Activated CD4-positive, alpha-beta T cell treated with anti-CD3 and anti-CD28 coated beads, Interleukin-2, amount 50 U/mL, for 1 hour (primary cell): ENCODE measurements at regions not wholly inside any gene's neighbourhood (a gene's known extent, or its start where the extent isn't known, plus 50 kb on each side); places are given as distances from the start of the nearest gene placed in this dataset.
A peak's percentile ranks its signal among the peaks of the same experiment; 100 is the strongest.
"Not testable (repeated sequence)": the region's sequence is repeated elsewhere in the genome, so short reads cannot be mapped to it uniquely, and the experiment has no call there.

Experiments used
- DNase-seq: peaks from one replicate; pipeline ENCODE4 v3.0.0-alpha.2; 2020

DNA sequence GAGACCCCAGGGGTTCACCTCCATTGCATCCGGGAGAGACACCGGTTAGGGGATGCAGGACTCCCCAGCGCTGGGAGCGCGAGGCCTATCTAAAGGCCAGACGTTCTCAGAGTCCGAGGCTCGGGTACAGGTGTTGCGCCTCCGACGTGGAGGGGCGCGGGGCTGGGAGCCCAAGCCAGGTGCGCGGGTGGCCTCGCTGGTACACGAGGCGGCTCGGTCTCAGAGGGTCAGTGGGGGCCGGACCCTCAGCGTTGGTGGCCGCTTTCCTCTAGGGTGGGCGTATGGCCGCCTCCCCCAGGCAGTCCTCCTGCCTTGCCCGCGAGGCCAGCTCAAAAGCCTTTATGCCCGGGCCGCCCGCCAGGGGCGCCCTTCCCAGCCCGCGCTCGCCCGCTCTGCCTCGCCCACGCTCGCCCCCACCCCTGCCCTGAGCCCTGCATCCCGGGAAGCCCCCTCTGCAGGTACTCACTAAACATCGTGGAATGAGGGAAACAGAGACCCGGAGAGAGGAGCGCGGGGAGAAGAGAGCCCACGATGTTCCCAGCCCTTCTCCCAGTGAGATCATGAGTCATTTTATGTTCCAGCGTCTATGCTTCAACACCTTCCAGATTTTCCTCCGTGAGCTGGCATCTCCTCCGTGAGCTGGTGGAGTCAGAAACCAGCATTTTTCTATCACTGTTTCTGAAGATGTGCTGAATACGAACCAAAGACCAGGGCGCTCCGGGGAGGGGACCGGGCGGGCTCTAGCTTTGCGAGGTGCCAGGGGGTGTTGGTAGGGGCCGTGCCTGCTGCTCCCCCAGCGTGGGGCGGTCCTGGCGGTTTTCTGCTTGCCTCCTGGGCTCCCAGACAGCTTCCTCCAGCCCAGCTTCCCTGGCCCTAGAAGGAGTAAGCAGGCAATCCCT is 73.8 kb downstream of the DIO3 start:
- no peak for DNase-seq

DNA sequence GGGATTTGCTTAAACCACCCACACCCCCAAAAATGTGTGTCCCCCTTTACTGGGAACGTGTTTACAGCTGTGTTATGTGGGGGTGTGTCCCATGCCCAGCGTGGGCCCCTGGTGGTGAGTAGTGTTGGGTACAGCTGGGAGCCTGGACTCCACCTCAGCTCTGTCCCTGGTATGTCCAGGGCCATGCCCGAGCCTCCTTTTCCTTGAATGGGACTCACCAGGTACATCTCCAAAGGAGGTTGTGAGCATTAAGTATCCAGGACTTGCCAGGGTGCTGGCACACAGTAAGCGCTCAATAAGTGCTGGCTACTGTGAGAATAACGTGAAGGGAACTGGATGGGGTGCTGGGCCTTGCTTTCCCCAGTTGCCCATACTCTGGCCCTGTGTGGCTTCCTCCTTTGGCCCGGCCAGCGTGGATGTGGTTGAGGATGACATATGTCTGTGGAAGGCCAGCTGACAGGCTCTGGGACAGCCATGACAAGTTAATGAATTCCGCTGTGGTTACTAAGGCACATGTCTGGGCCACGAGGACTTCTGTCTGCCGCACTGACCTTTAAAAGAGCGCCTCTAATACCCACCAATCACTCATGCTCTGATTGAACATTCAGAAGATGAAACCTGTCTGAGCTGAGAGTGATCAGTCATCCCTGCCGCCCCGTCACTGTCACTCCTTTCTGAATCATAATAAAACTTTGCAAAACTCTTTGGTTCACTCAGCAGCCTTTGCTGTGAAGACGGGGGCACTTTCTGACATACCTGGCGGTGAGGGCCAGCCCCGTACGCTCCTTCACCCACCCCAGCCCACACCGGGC is 74.7 kb downstream of the DIO3 start:
- DNase-seq, result no peak

DNA sequence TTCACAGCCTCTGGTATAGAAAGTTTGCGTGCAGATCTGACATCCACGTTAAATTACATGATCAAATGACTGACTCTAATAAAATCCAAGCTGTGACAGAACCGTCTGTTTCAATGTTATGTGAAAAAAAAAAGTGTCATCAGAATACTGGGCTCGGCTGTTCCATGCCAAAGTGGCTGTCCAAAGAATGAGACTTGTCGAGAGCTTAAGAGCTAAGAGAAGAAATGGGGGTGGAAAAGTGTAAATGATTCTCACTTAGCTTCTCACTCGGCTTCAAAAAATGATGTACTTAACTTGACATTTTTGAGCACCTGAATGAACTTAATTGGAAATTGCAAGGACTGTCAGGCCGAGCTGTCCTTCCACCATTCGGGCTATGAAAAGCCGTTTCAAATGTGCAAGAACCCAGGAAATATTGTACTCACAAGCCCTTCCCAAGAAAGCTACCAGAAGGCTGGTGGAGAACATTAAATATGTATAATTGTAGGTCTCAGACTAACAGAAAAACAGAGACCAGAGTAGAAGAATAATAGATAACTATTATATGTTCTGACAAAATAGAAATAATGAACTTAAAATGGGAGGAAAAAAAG is 78.0 kb downstream of the DIO3 start:
- no peak for DNase-seq

DNA sequence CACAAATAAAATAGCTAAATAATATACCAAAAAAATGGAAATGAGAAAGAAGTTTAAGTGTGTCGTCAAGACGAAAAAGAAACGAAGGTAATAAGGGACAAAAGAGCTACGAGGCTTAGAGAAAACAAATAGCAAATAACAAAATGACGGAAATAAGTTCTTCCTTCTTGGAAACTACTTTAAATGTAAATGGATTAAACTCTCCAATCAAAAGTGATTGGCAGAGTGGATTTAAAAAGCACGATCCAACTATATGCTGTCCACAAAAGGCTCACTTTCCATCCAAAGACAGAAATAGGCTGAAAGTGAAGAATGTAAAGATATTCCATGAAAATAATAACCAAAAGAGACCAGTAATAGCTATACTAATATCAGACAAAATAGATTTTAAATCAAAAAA is 82.4 kb downstream of the DIO3 start:
- no peak for DNase-seq

DNA sequence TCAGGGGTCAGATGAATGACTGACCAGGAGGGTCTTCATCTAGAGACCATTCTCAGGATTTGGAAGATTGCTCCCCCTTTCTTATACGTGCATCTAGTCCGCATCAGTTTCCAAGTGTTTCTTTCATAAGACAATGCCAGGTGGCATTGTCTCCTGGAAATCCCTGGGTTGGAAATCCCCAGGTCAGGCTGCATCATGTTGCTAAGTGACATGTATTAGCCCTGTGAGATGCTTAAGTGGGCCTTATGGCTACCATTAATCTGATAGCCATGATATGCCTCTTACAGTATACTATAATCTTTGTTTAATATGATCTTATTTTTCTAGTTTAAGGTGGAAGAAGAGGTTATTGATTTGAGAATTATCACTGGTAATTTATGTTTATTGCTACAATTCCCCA is 92.8 kb downstream of the DIO3 start:
- DNase-seq, result no peak

DNA sequence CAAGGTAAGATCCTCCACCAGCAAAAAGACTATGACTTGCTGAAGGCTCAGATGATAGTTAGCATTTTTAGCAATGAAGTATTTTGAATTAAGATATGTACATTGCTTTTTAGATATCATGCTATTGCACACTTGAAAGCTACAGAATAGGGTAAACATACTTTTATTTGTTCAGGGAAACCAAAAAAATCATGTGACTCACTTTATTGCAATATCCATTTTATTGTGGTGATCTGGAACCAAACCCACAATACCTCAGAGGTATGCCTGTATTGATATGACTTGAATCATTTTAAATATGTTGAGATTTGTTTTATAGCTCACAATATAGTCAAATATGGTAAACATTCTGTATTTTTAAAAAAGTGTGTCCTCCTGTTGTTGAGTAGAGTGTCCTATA is 96.1 kb downstream of the DIO3 start:
- DNase-seq, result no peak

DNA sequence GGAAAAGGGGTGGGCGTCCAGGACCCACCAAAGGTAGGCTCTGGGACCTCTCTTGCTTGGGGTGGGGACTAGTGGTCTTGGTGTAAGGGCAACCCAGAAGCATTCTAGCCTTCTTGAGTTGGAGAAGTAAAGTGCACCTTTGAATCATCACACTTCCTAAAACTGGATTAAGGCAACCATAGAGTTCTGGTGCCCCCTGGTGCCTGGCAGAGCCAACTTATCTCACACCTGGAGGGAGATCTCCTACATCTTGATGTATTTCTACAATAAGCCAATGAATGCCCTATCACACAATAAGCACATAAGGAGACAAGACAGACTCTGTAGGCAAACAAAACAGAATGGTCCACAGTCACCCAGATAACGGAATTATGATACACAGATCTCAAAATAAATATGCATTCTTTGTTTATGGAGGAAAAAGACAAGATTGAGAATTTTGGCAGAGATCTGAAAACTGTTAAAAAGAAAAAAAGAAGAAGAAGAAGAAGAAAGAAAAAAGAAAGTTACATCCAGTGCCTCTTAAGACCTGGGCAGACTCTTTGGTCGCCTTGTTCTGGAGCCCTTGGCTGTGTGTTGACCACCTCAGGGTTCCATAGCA is 95.9 kb upstream of the PPP2R5C start:
- DNase-seq, result peak; percentile 17

DNA sequence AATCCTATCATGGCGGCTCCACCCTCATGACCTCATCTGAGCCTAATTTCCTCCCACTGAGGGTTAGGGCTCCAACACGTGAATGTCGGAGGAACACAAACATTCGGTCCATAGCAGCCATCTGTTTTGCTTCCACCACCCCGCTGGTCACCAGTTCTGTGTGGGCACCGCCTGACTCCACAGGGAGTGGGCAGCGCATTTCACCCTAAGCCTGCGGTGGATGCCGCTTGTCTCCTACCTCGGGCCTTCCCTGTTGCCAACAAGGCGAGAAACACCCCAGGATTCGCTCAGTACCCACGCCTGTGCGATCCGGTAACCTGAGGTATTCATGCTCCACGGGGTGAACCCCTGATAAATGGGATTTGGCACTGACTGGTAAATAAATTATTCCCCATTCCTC is 95.2 kb upstream of the PPP2R5C start:
- no peak for DNase-seq

DNA sequence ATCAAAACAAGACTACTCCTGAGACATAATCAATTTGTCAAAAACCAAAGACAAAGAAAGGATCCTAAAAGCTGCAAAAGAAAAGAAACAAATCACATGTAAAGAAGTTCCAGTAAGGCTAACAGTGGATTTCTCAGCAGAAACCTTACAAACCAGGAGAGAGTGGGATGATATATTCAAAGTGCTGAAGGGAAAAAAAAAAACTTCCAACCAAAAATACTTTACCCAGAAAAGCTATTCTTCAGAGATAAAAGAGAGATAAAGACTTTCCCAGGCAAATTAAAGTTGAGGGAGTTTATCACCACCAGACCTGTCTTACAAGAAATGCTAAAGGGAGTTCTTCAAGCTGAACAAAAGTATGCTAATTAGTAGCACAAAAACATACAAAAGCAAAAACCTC is 91.9 kb upstream of the PPP2R5C start:
- no peak for DNase-seq

DNA sequence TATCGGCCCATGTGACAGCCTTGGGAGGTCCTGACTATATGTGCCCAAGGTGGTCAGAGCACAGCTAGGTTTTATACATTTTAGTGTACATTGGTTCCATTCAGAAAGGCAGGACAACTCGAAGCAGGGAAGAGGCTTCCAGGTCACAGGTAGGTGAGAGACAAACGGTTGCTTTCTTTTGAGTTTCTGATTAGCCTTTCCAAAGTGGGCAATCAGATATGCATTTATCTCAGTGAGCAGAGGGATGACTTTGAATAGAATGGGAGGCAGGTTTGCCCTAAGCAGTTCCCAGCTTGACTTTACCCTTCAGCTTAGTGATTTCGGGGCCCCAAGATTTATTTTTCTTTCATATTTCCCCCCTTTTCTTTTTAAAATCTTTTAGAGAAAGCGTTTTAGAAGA is 87.6 kb upstream of the PPP2R5C start:
- DNase-seq, result no peak

DNA sequence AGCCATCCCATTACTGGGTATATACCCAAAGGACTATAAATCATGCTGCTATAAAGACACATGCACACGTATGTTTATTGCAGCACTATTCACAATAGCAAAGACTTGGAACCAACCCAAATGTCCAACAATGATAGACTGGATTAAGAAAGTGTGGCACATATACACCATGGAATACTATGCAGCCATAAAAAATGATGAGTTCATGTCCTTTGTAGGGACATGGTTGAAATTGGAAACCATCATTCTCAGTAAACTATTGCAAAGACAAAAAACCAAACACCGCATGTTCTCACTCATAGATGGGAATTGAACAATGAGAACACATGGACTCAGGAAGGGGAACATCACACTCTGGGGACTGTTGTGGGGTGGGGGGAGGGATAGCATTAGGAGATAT is 85.7 kb upstream of the PPP2R5C start:
- not testable (repeated sequence) for DNase-seq

DNA sequence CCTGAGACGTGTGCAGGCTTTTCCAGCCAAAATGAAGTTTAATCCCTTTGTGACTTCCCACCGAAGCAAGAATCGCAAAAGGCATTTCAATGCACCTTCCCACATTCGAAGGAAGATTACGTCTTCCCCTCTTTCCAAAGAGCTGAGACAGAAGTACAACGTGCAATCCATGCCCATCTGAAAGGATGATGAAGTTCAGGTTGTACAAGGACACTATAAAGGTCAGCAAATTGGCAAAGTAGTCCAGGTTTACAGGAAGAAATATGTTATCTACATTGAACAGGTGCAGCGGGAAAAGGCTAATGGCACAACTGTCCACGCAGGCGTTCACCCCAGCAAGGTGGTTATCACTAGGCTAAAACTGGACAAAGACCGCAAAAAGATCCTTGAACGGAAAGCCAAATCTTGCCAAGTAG is 83.6 kb upstream of the PPP2R5C start:
- DNase-seq, result not testable (repeated sequence)

DNA sequence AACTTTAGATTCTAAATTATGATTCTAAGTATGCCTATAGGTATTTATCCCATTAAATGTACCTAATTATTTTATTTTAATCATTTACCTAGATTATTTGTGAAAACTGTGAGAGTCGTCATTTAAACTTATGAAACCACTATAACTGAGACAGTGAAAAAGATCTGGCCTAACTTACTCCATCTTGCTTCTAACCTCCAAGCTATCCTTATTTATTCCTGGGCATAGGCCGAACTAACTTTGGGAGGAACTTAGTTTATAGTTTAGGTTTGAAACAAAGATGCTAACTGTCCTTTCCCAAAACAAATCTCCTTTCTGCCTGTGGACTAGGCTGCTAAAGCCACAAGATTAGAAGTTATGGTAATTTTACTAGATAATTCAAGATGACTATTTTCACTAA is 79.7 kb upstream of the PPP2R5C start:
- no peak for DNase-seq

DNA sequence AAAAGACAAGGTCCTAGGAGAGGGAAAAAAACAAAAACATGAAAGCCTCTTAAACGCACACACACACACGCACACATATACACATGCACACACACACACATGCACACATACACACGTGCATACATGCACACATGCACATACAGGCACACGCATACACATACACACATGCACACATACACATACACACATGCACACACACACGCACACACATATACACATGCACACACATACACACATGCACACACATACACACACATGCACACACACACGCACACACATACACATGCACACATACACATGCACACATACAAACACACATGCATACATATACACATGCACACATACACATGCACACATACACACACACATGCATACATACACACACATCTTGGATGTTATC is 78.1 kb upstream of the PPP2R5C start:
- no peak for DNase-seq

DNA sequence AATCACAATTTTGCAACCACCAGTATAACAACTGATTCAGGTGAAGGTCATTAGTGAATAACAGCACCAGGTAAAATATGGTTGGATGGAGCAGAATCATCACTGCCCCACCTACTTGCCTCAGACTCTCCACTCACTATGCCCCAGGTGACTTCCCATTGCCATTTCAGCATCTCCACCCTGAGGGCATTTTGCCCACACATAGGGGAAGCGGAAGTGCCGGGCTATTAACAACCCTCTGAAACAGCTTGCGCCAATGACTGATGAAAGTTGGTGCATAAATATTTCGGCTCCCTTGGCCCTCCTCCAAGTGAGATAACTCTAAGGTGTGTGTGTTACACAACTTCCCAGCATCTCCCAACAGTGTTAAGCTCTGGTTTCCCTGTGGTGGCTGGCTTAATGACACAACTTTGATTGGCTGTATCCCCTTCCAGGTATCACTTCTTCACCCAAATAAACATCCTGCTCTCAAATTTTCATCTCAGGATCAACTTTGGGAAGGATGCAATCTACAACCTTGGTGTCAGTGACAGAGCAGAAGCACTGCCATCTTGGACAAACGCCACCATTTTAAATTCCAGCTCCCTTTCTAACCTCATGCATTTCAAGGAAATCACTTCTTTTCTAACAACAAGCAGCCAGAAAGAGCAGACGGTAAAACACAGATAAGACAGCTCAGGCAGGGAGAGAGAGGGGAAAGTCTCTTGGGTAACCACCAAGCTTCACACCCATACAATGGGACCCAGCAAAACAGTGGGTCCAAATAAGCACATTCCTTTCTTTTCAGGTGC is 73.6 kb upstream of the PPP2R5C start:
- no peak for DNase-seq

DNA sequence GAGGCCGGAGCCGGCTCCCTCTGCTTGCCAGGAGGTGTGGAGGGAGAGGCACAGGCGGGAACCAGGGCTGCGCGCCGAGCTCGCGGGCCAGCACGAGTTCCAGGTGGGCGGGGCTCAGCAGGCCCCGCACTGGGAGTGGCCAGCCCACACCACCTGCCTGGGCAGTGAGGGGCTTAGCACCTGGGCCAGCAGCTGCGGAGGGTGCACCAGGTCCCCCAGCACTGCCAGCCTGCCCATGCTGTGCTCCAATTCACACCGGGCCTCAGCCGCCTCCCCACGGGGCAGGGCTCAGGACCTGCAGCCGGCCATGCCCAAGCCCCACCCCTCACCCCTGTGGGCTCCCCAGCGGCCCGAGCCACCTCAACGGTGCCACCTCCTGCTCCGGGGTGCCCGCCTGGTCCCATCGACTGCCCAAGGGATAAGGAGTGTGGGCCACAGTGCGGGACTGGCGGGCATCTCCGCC is 72.4 kb upstream of the PPP2R5C start:
- no peak for DNase-seq

DNA sequence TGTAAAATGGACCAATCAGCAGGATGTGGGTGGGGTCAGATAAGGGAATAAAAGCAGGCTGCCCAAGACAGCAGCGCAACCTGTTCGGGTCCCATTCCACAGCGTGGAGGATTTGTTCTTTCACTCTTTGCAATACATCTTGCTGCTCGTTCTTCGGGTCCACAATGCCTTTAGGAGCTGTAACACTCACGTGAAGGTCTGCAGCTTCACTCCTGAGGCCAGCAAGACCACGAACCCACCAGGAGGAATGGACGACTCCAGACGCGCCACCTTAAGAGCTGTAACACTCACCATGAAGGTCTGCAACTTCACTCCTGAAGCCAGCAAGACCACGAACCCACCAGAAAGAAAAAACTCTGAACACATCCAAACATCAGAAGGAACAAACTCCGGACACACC is 71.5 kb upstream of the PPP2R5C start:
- DNase-seq, result not testable (repeated sequence)

DNA sequence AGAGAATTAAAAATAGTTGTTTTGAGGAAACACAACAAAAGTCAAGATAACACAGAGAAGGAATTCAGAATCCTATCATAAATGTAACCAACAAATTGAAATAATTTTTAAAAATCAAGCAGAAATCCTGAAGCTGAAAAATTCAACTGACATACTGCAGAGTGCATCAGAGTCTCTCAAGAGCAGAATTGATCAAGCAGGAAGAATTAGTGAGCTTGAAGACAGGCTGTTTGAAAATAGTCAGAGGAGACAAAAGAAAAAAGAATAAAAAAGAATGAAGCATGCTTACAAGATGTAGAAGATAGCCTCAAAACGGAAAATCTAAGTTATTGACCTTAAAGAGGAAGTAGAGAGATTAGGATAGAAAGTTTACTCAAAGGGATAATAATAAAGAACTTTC is 65.8 kb upstream of the PPP2R5C start:
- DNase-seq, result no peak

DNA sequence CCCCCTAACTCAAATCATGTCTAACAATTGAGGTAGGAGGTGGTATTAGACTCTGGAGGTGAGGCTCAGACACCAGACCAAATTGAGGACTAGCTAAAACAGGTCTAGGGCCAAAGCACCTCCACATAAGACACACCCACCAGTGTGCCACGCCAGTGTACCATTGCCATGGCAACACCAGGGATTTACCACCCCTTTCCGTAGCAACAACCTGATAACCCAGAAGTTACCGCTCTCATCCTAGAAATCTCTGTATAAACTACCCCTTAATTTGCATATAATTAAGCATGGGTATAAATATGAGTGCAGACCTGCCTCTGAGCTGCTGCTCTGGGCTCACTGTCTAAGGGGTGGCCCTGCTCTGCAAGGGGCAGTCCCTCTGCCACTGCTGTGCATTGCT is 57.4 kb upstream of the PPP2R5C start:
- peak; percentile 24 for DNase-seq

DNA sequence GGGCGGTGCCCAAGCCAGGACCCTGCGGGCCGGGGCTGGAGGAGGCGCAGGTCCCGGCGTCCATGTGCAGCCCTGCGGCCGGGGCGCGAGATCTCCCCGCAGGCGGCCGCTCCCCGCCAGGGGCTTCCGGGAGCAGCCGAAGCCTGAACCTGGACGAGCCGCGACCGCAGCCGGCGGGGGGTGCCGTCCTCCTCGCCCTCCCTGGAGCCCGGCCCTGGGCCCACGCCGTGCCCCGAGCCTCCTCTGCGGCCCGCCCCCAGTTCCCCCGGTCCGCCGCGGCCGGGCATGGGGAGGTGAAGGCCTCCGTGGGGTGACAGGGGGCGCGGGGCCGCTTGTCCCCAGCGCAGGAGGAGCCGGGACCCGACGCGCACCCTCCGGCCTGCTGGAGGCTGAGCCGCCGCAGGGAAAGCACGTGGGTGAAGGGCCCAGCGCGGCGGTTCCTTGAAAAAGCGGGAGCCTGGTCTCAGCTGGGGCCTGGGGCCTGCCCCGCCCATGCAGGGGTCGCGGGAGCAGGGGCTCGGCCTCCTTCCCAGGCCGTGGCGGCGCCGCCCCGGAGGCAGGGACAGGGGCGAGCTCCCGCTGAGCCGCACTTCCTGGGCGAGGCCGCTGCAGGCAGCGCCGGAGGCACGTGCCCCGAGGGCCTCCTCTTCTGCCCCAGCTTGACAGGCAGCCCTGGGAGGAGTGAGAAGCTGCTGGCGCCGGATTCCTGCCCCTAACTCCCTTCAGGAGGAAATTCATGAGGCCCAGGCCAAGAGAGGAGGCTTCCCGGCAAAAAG is 55.6 kb upstream of the PPP2R5C start:
- DNase-seq, result peak; percentile 67

DNA sequence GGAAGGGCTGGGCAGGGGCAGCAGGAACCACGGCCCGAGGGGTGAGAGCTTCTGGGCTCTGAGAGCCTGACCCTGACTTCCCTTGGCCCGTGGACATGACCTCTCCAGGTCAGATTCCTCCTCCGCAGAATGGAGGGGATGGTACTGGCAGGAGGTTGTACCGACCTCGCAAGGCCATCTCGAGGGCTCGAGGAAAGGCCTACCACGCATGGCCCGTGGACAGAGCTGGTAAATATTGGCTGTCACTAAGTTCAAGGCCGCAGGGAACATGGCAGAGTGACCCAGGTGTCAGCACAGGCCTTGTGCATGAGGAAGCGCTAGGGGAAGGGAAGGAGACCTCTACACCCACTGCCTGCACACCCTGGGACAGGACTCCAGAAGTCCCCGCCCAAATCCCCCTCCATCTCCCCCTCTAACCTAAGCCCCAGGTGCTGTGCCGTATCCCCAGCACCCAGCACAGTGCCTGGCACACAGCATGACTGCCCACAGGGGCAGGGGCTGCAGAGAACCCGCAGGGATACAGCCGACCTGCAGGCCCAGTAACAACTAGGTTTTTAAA is 54.9 kb upstream of the PPP2R5C start:
- no peak for DNase-seq
